IMR-90 (cell line): ENCODE measurements at regions not wholly inside any gene's neighbourhood (a gene's known extent, or its start where the extent isn't known, plus 50 kb on each side); places are given as distances from the start of the nearest gene placed in this dataset.

Experiments used
- ATAC-seq: fragments of 200-7000 bp; cut with Tn5 transposase; 2 replicates; pipeline ENCODE4 v1.9.1; 2020; ENCODE audit warnings: low read depth, mild to moderate bottlenecking, moderate library complexity
- BruUV-seq: library from RNA; stranded (reverse); fragments of 400-500 nt; replicated peaks from 2 replicates; lab custom pipeline; 2021; lab: Mats Ljungman, UMichigan
- CTCF ChIA-PET: fragments of 300-600 bp; formaldehyde crosslinking; extraction: SDS; loops from one replicate; lab custom pipeline; 2021; ENCODE audit warnings: antibody characterized with exemption; lab: Yijun Ruan, JAX
- POLR2A ChIA-PET: fragments of 300-600 bp; sonication (Branson Sonifier 250); formaldehyde crosslinking; loops from one replicate; lab custom pipeline; 2022; ENCODE audit warnings: antibody characterized with exemption; ENCODE audit not compliant: unreplicated experiment; lab: Charles Lee
- DNase-seq: peaks from one replicate; pipeline ENCODE4 v3.0.0; 2013
- H2AFZ ChIP-seq: replicated peaks from 2 replicates; pipeline ENCODE3; 2013; ENCODE audit warnings: low read length, mild to moderate bottlenecking; ENCODE audit not compliant: poor library complexity
- H2AK5ac ChIP-seq: 2 replicates; pipeline ENCODE4 v1.6.1; 2013; ENCODE audit warnings: low read depth, low read length, inconsistent platforms
- H2AK9ac ChIP-seq: replicated peaks from 2 replicates; pipeline ENCODE3; 2013; ENCODE audit warnings: mild to moderate bottlenecking, low read depth, low read length, moderate library complexity; ENCODE audit not compliant: poor library complexity
- H2BK120ac ChIP-seq: 2 replicates; pipeline ENCODE4 v1.6.1; 2013; ENCODE audit warnings: low read depth, low read length, inconsistent platforms
- H2BK15ac ChIP-seq: 3 replicates; pipeline ENCODE4 v1.6.1; 2013; ENCODE audit warnings: low read depth, low read length, inconsistent platforms
- H2BK20ac ChIP-seq: 2 replicates; pipeline ENCODE4 v1.6.1; 2013; ENCODE audit warnings: low read depth, mild to moderate bottlenecking, inconsistent platforms, low read length, moderate library complexity
- H2BK5ac ChIP-seq: 2 replicates; pipeline ENCODE4 v1.6.1; 2013; ENCODE audit warnings: mild to moderate bottlenecking, low read depth, low read length, inconsistent platforms; ENCODE audit not compliant: poor library complexity, severe bottlenecking
- H3K14ac ChIP-seq: replicated peaks from 2 replicates; pipeline ENCODE4 v1.6.1; 2013; ENCODE audit warnings: low read depth, low read length, inconsistent platforms
- H3K18ac ChIP-seq: 2 replicates; pipeline ENCODE4 v1.6.1; 2013; ENCODE audit warnings: low read depth, low read length, control low read depth
- H3K23ac ChIP-seq: 2 replicates; pipeline ENCODE4 v1.6.1; 2013; ENCODE audit warnings: low read depth, low read length, inconsistent platforms
- H3K27ac ChIP-seq: 2 replicates; pipeline ENCODE4 v1.5.1; 2013; ENCODE audit warnings: mild to moderate bottlenecking, control low read depth, low read length; ENCODE audit not compliant: insufficient read depth
- H3K27me3 ChIP-seq: 2 replicates; pipeline ENCODE4 v1.6.1; 2013; ENCODE audit warnings: low read length; ENCODE audit not compliant: control insufficient read depth, insufficient read depth
- H3K36me3 ChIP-seq: 2 replicates; pipeline ENCODE4 v1.6.1; 2013; ENCODE audit warnings: low read length, mixed read lengths; ENCODE audit not compliant: control insufficient read depth, insufficient read depth
- H3K4ac ChIP-seq: 2 replicates; pipeline ENCODE4 v1.6.1; 2013; ENCODE audit warnings: low read depth, low read length, inconsistent platforms
- H3K4me1 ChIP-seq: 2 replicates; pipeline ENCODE4 v1.6.1; 2013; ENCODE audit warnings: low read length, mixed read lengths; ENCODE audit not compliant: control insufficient read depth, insufficient read depth
- H3K4me2 ChIP-seq: 2 replicates; pipeline ENCODE4 v1.6.1; 2013; ENCODE audit warnings: low read depth, mild to moderate bottlenecking, control low read depth, low read length, moderate library complexity
- H3K4me3 ChIP-seq: 2 replicates; pipeline ENCODE4 v1.5.1; 2013; ENCODE audit warnings: low read depth, mild to moderate bottlenecking, control low read depth, low read length, moderate library complexity; ENCODE audit not compliant: insufficient read depth
- H3K56ac ChIP-seq: 2 replicates; pipeline ENCODE4 v1.6.1; 2013; ENCODE audit warnings: low read length, inconsistent platforms; ENCODE audit not compliant: insufficient read depth; ENCODE audit errors: extremely low read depth
- H3K79me1 ChIP-seq, 2 experiments: 2 replicates each; pipeline ENCODE4 v1.6.1; 2013; ENCODE audit warnings: low read length in 2 of 2, inconsistent platforms in 1 of 2, low read depth in 1 of 2
- H3K9ac ChIP-seq: 2 replicates; pipeline ENCODE4 v1.6.1; 2013; ENCODE audit warnings: low read depth, low read length, control low read depth
- H3K9me1 ChIP-seq: 2 replicates; pipeline ENCODE4 v1.6.1; 2013; ENCODE audit warnings: low read length, inconsistent platforms; ENCODE audit not compliant: insufficient read depth
- H3K9me3 ChIP-seq: 2 replicates; pipeline ENCODE4 v1.6.1; 2013; ENCODE audit warnings: low read length; ENCODE audit not compliant: control insufficient read depth, insufficient read depth
- H4K20me1 ChIP-seq: 2 replicates; pipeline ENCODE4 v1.6.1; 2013; ENCODE audit warnings: low read length, inconsistent platforms; ENCODE audit not compliant: insufficient read depth
- H4K5ac ChIP-seq: 2 replicates; pipeline ENCODE4 v1.6.1; 2013; ENCODE audit warnings: mild to moderate bottlenecking, low read depth, low read length, control low read depth
- H4K8ac ChIP-seq, 2 experiments: 2 replicates each; pipeline ENCODE4 v1.6.1; 2013; ENCODE audit warnings: low read depth in 2 of 2, low read length in 2 of 2, control low read depth in 1 of 2, inconsistent platforms in 1 of 2
- H4K91ac ChIP-seq: 2 replicates; pipeline ENCODE4 v1.6.1; 2013; ENCODE audit warnings: low read depth, low read length, inconsistent platforms; ENCODE audit not compliant: insufficient read depth
- BHLHE40 ChIP-seq: fragments of 150-350 bp; IDR thresholded peaks from 2 replicates; pipeline ENCODE4 v1.6.1; 2016; ENCODE audit warnings: mild to moderate bottlenecking, low read depth, low read length
- CEBPB ChIP-seq: IDR thresholded peaks from 2 replicates; pipeline ENCODE4 v1.6.1; 2012; ENCODE audit warnings: low read depth, low read length, improper control_type of control experiment
- CHD1 ChIP-seq: IDR thresholded peaks from 2 replicates; pipeline ENCODE4 v1.6.1; 2012; ENCODE audit warnings: low read depth, low read length, improper control_type of control experiment
- FOS ChIP-seq: fragments of 150-350 bp; IDR thresholded peaks from 2 replicates; pipeline ENCODE4 v1.6.1; 2016; ENCODE audit warnings: low read depth, low read length
- MAFK ChIP-seq: IDR thresholded peaks from 2 replicates; pipeline ENCODE4 v1.6.1; 2012; ENCODE audit warnings: low read depth, low read length, improper control_type of control experiment
- MAZ ChIP-seq: IDR thresholded peaks from 2 replicates; pipeline ENCODE4 v1.6.1; 2012; ENCODE audit warnings: low read depth, mild to moderate bottlenecking, low read length, improper control_type of control experiment, moderate library complexity, borderline replicate concordance
- MXI1 ChIP-seq: IDR thresholded peaks from 2 replicates; pipeline ENCODE4 v1.6.1; 2012; ENCODE audit warnings: low read depth, mild to moderate bottlenecking, low read length, moderate library complexity, borderline replicate concordance
- NFE2L2 ChIP-seq: fragments of 150-350 bp; IDR thresholded peaks from 2 replicates; pipeline ENCODE4 v1.6.1; 2016; ENCODE audit warnings: low read depth, mild to moderate bottlenecking, low read length
- POLR2A ChIP-seq: IDR thresholded peaks from 2 replicates; pipeline ENCODE4 v1.6.1; 2012; ENCODE audit warnings: mild to moderate bottlenecking, low read depth, low read length
- RAD21 ChIP-seq: IDR thresholded peaks from 2 replicates; pipeline ENCODE4 v1.6.1; 2012; ENCODE audit warnings: low read length, improper control_type of control experiment
- RCOR1 ChIP-seq: IDR thresholded peaks from 2 replicates; pipeline ENCODE4 v1.6.1; 2012; ENCODE audit warnings: mild to moderate bottlenecking, low read length, improper control_type of control experiment; ENCODE audit not compliant: insufficient replicate concordance
- RFX5 ChIP-seq: IDR thresholded peaks from 2 replicates; pipeline ENCODE4 v1.8.0; 2012; ENCODE audit warnings: low read depth, mild to moderate bottlenecking, low read length, moderate library complexity
- SMC3 ChIP-seq: fragments of 150-350 bp; IDR thresholded peaks from 2 replicates; pipeline ENCODE4 v1.6.1; 2016; ENCODE audit warnings: low read depth, mild to moderate bottlenecking, antibody characterized with exemption, low read length, moderate library complexity
- WGBS, 2 experiments: methylation state at CpG; one replicate each; pipeline versions ENCODE4 v1.1.5 to v1.1.7; 2013; ENCODE audit warnings: missing lambda C conversion rate in 2 of 2; ENCODE audit not compliant: insufficient read length in 1 of 2; ENCODE audit errors: extremely low coverage in 2 of 2; 5-methylcytosine and 5-hydroxymethylcytosine counted together
- dilution Hi-C: fragments of 300-500 bp; cut with HindIII; formaldehyde crosslinking; loops from one replicate; pipeline ENCODE4 v1.14.3; 2018; ENCODE audit warnings: low sequenced_read_pairs; ENCODE audit not compliant: unreplicated experiment
- in situ Hi-C: fragments of 300-500 bp; cut with MboI; formaldehyde crosslinking; loops from 3 replicates; pipeline ENCODE4 v1.14.3; 2019; ENCODE audit warnings: low sequenced_read_pairs, inconsistent platforms, mixed read lengths
- intact Hi-C: fragments of 100-400 bp; cut with micrococcal nuclease; formaldehyde crosslinking; loops from 2 replicates; pipeline ENCODE4 v1.10.0; 2022
- TF ChIP-seq, protein P1 (sequence below): fragments of 150-350 bp; IDR thresholded peaks from 2 replicates; pipeline ENCODE4 v1.6.1; 2016; ENCODE audit warnings: low read depth, mild to moderate bottlenecking, low read length, moderate library complexity, borderline replicate concordance
- TF ChIP-seq, protein P2 (sequence below): fragments of 150-350 bp; IDR thresholded peaks from 2 replicates; pipeline ENCODE4 v1.6.1; 2017; ENCODE audit warnings: mild to moderate bottlenecking, antibody characterized with exemption, low read length, low read depth

DNA sequence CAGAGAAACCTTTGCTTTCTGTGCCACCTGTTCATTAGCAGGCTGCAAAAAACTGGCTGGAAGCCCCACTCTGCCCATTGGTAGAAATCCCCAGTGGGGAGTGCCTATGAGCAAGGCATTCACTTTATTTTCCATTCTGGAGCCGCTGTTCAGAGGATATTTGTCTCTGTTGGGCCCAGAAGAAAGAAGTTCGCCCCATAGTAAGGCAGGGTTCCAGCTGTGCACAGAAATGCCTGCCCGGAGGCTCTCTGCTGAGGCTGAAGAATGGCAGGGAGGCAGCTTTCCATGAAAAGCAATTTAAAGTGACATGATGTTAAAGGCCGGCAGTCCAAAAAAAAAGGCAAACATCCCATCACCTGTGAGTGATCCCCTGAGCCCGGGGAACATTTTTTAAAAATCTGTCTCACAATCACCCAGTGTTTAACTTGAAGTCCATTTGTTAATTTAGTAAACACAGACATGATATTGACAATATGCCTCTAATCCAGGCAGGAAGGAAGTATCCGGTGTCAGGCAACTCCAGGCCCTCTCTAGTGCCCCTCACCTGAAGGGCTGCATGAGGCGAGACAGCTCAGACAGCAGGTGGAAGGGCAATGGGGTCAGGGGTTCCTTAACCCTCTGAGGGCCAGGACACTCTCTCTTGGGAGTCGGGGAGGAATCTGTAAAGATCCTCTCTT lies 265.1 kb upstream of the SIX2 start:
- dilution Hi-C loops, result no loop called here
- BruUV-seq, result no TSS peak
- POLR2A ChIA-PET, result no interaction called here

More for the DNA sequence above, 265.1 kb upstream of the SIX2 start:
- H3K4me3 ChIP-seq, result no peak overlapping the region
- H2BK15ac ChIP-seq, result no peak overlapping the region
- H2BK5ac ChIP-seq, result no peak overlapping the region
- H3K9ac ChIP-seq, result no peak overlapping the region
- H3K4ac ChIP-seq, result no peak overlapping the region
- H3K36me3 ChIP-seq, result no peaks in the 10 kb centered on the region
- DNase-seq (no peak), ATAC-seq (no peak)
- no peak overlapping the region for H4K8ac ChIP-seq
- no peaks in the 10 kb centered on the region for H3K9me1 ChIP-seq
- H2AK9ac ChIP-seq, result no peak overlapping the region
- no peaks in the 10 kb centered on the region; the same call in 1 of the 2 replicates for H3K9me3 ChIP-seq
- peaks cover 10% of the 10 kb centered on the region; the same call in 1 of the 2 replicates for H3K4me1 ChIP-seq
- TF ChIP-seq FOS (no peak), RCOR1 (no peak), BHLHE40 (no peak), NFE2L2 (no peak), CHD1 (no peak), RAD21 (no peak), MAZ (no peak), RFX5 (no peak), CEBPB (no peak), MAFK (no peak), MXI1 (no peak), SMC3 (no peak), POLR2A (no peak)
- TF ChIP-seq, protein P1, sequence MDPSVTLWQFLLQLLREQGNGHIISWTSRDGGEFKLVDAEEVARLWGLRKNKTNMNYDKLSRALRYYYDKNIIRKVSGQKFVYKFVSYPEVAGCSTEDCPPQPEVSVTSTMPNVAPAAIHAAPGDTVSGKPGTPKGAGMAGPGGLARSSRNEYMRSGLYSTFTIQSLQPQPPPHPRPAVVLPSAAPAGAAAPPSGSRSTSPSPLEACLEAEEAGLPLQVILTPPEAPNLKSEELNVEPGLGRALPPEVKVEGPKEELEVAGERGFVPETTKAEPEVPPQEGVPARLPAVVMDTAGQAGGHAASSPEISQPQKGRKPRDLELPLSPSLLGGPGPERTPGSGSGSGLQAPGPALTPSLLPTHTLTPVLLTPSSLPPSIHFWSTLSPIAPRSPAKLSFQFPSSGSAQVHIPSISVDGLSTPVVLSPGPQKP, result no peak
- TF ChIP-seq, protein P2, sequence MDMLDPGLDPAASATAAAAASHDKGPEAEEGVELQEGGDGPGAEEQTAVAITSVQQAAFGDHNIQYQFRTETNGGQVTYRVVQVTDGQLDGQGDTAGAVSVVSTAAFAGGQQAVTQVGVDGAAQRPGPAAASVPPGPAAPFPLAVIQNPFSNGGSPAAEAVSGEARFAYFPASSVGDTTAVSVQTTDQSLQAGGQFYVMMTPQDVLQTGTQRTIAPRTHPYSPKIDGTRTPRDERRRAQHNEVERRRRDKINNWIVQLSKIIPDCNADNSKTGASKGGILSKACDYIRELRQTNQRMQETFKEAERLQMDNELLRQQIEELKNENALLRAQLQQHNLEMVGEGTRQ, result no peak
- H3K79me1 ChIP-seq, result no peaks in the 10 kb centered on the region
- CTCF ChIA-PET, result no interaction called here
- no peak overlapping the region for H3K14ac ChIP-seq
- in situ Hi-C loops (no loop called here), intact Hi-C loops (no loop called here)
- H3K4me2 ChIP-seq, result no peak overlapping the region
- H2AFZ ChIP-seq, result no peak overlapping the region
- peaks cover 23% of the 10 kb centered on the region for H3K27me3 ChIP-seq
- no peak overlapping the region for H3K23ac ChIP-seq
- no peak overlapping the region for H4K91ac ChIP-seq
- no peak overlapping the region for H2BK20ac ChIP-seq
- H3K18ac ChIP-seq, result no peak overlapping the region
- no peak overlapping the region for H2AK5ac ChIP-seq
- WGBS, 2 experiments, result no CpG with 5 or more reads among the region's 8 CpGs
- H4K20me1 ChIP-seq, result no peaks in the 10 kb centered on the region
- H3K27ac ChIP-seq, result no peak overlapping the region
- H3K56ac ChIP-seq, result no peak overlapping the region
- no peak overlapping the region for H2BK120ac ChIP-seq
- no peak overlapping the region for H4K5ac ChIP-seq
